WTC11 (cell line): ENCODE measurements at regions not wholly inside any gene's neighbourhood (a gene's known extent, or its start where the extent isn't known, plus 50 kb on each side); places are given as distances from the start of the nearest gene placed in this dataset.

ENCODE experiments used
- ATAC-seq: fragments of 200-7000 bp; cut with Tn5 transposase; 2 replicates; pipeline ENCODE4 v1.10.0; 2021; ENCODE audit warnings: mild to moderate bottlenecking, moderate library complexity
- CTCF ChIA-PET: fragments of 300-600 bp; sonication (Branson Sonifier 250); formaldehyde crosslinking; loops from one replicate; lab custom pipeline; 2021; ENCODE audit warnings: antibody characterized with exemption; lab: Charles Lee
- POLR2A ChIA-PET: fragments of 350-600 bp; sonication (Branson Sonifier 250); formaldehyde crosslinking; loops from one replicate; lab custom pipeline; 2021; ENCODE audit warnings: antibody characterized with exemption; lab: Charles Lee
- DNase-seq: peaks from one replicate; pipeline ENCODE4 v3.0.0; 2021; ENCODE audit warnings: low spot score
- H3K27ac Mint-ChIP-seq: 2 replicates; pipeline ENCODE4 v1.8.0; 2021; ENCODE audit warnings: mixed read lengths
- H3K27me3 Mint-ChIP-seq: 2 replicates; pipeline ENCODE4 v1.8.0; 2021; ENCODE audit warnings: low read depth, mild to moderate bottlenecking, moderate library complexity, mixed read lengths
- H3K36me3 Mint-ChIP-seq: 2 replicates; pipeline ENCODE4 v1.8.0; 2021; ENCODE audit warnings: mixed read lengths
- H3K4me1 Mint-ChIP-seq: 2 replicates; pipeline ENCODE4 v1.8.0; 2022; ENCODE audit warnings: mixed read lengths
- H3K4me3 Mint-ChIP-seq: 2 replicates; pipeline ENCODE4 v1.8.0; 2021; ENCODE audit warnings: mild to moderate bottlenecking, moderate library complexity, mixed read lengths
- H3K9me3 Mint-ChIP-seq: 2 replicates; pipeline ENCODE4 v1.8.0; 2021; ENCODE audit warnings: mixed read lengths
- ATF6 ChIP-seq: sonication (generic); formaldehyde crosslinking; IDR thresholded peaks from 2 replicates; pipeline ENCODE4 v1.8.1; 2023; ENCODE audit warnings: mild to moderate bottlenecking, missing genetic modification reagents
- CREM ChIP-seq: sonication (generic); formaldehyde crosslinking; IDR thresholded peaks from 2 replicates; pipeline ENCODE4 v1.8.1; 2022; ENCODE audit warnings: mild to moderate bottlenecking, missing genetic modification reagents, moderate library complexity
- FOXK1 ChIP-seq: sonication (generic); formaldehyde crosslinking; IDR thresholded peaks from 2 replicates; pipeline ENCODE4 v1.8.0; 2022; ENCODE audit warnings: mild to moderate bottlenecking, moderate library complexity, missing genetic modification reagents
- MLX ChIP-seq: sonication (generic); formaldehyde crosslinking; IDR thresholded peaks from 2 replicates; pipeline ENCODE4 v1.8.1; 2023; ENCODE audit warnings: mild to moderate bottlenecking, missing genetic modification reagents, moderate library complexity
- NR2C2 ChIP-seq: sonication (generic); formaldehyde crosslinking; IDR thresholded peaks from 2 replicates; pipeline ENCODE4 v1.8.0; 2022; ENCODE audit warnings: mild to moderate bottlenecking, missing genetic modification reagents
- OVOL2 ChIP-seq: fragments of 250-450 bp; sonication (Bioruptor Pico); IDR thresholded peaks from 2 replicates; pipeline ENCODE4 v1.9.0; 2021; ENCODE audit warnings: mild to moderate bottlenecking, borderline replicate concordance
- RELA ChIP-seq: sonication (generic); formaldehyde crosslinking; IDR thresholded peaks from 2 replicates; pipeline ENCODE4 v1.8.1; 2022; ENCODE audit warnings: missing genetic modification reagents, mild to moderate bottlenecking, borderline replicate concordance
- RORB ChIP-seq: fragments of 250-450 bp; sonication (Bioruptor Pico); IDR thresholded peaks from 2 replicates; pipeline ENCODE4 v1.9.0; 2021; ENCODE audit warnings: mild to moderate bottlenecking
- ZNF138 ChIP-seq: sonication (generic); formaldehyde crosslinking; conservative IDR thresholded peaks from 2 replicates; pipeline ENCODE4 v1.8.1; 2022; ENCODE audit warnings: mild to moderate bottlenecking, moderate library complexity, missing genetic modification reagents
- ZNF281 ChIP-seq: sonication (generic); formaldehyde crosslinking; IDR thresholded peaks from 2 replicates; pipeline ENCODE4 v1.8.0; 2023; ENCODE audit warnings: mild to moderate bottlenecking, missing genetic modification reagents
- ZNF396 ChIP-seq: fragments of 250-450 bp; sonication (Bioruptor Pico); IDR thresholded peaks from 2 replicates; pipeline ENCODE4 v1.8.0; 2021; ENCODE audit warnings: mild to moderate bottlenecking, moderate library complexity, borderline replicate concordance
- ZNF512 ChIP-seq: sonication (generic); formaldehyde crosslinking; IDR thresholded peaks from 2 replicates; pipeline ENCODE4 v1.8.1; 2022; ENCODE audit warnings: missing genetic modification reagents, borderline replicate concordance
- TF ChIP-seq, protein P1 (sequence below): sonication (generic); formaldehyde crosslinking; IDR thresholded peaks from 2 replicates; pipeline ENCODE4 v1.8.0; 2023; ENCODE audit warnings: missing genetic modification reagents, mild to moderate bottlenecking, borderline replicate concordance
- TF ChIP-seq, protein P2 (sequence below): sonication (generic); formaldehyde crosslinking; IDR thresholded peaks from 2 replicates; pipeline ENCODE4 v1.8.1; 2023; ENCODE audit warnings: mild to moderate bottlenecking, missing genetic modification reagents
- TF ChIP-seq, protein P3 (sequence below): sonication (generic); formaldehyde crosslinking; IDR thresholded peaks from 2 replicates; pipeline ENCODE4 v1.8.0; 2022; ENCODE audit warnings: mild to moderate bottlenecking, missing genetic modification reagents
- TF ChIP-seq, protein P4 (sequence below): sonication (generic); formaldehyde crosslinking; conservative IDR thresholded peaks from 2 replicates; pipeline ENCODE4 v1.8.1; 2023; ENCODE audit warnings: mild to moderate bottlenecking, low read depth, missing genetic modification reagents, moderate library complexity

DNA sequence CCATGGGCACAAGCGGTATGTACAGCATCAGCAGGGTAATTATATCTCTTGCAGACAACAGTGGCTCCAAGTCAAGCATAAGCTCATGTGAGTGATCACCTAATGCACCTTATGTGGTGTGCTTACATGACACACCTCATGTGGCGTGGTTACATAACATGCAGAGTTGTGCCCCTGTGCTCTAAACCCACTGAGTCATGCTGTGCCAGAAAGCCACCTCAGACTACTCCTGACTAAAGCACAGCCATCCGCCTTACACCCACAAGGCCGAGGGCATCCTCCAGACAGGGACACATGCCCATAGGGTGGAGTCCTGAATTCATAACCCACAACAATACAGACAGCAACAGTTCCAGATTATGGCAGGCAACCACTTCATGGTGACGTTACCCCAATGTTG lies 163.7 kb upstream of the SLC30A5 start:
- Mint-ChIP-seq H3K36me3 (peaks cover 76% of the 10 kb centered on the region), H3K9me3 (peaks cover 81% of the 10 kb centered on the region), H3K4me1 (peaks cover 9% of the 10 kb centered on the region), H3K27me3 (peaks cover 21% of the 10 kb centered on the region), H3K4me3 (no peak overlapping the region), H3K27ac (no peak overlapping the region)
- ATAC-seq (no peak), DNase-seq (no peak)
- ChIA-PET CTCF (no interaction called here), POLR2A (no interaction called here)
- TF ChIP-seq ATF6 (CRISPR knock-in tag) = no peak
- TF ChIP-seq RELA (CRISPR knock-in tag) = no peak
- TF ChIP-seq, protein P1, sequence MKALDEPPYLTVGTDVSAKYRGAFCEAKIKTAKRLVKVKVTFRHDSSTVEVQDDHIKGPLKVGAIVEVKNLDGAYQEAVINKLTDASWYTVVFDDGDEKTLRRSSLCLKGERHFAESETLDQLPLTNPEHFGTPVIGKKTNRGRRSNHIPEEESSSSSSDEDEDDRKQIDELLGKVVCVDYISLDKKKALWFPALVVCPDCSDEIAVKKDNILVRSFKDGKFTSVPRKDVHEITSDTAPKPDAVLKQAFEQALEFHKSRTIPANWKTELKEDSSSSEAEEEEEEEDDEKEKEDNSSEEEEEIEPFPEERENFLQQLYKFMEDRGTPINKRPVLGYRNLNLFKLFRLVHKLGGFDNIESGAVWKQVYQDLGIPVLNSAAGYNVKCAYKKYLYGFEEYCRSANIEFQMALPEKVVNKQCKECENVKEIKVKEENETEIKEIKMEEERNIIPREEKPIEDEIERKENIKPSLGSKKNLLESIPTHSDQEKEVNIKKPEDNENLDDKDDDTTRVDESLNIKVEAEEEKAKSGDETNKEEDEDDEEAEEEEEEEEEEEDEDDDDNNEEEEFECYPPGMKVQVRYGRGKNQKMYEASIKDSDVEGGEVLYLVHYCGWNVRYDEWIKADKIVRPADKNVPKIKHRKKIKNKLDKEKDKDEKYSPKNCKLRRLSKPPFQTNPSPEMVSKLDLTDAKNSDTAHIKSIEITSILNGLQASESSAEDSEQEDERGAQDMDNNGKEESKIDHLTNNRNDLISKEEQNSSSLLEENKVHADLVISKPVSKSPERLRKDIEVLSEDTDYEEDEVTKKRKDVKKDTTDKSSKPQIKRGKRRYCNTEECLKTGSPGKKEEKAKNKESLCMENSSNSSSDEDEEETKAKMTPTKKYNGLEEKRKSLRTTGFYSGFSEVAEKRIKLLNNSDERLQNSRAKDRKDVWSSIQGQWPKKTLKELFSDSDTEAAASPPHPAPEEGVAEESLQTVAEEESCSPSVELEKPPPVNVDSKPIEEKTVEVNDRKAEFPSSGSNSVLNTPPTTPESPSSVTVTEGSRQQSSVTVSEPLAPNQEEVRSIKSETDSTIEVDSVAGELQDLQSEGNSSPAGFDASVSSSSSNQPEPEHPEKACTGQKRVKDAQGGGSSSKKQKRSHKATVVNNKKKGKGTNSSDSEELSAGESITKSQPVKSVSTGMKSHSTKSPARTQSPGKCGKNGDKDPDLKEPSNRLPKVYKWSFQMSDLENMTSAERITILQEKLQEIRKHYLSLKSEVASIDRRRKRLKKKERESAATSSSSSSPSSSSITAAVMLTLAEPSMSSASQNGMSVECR (CRISPR knock-in tag) = no peak
- TF ChIP-seq ZNF138 = no peak
- TF ChIP-seq, protein P2, sequence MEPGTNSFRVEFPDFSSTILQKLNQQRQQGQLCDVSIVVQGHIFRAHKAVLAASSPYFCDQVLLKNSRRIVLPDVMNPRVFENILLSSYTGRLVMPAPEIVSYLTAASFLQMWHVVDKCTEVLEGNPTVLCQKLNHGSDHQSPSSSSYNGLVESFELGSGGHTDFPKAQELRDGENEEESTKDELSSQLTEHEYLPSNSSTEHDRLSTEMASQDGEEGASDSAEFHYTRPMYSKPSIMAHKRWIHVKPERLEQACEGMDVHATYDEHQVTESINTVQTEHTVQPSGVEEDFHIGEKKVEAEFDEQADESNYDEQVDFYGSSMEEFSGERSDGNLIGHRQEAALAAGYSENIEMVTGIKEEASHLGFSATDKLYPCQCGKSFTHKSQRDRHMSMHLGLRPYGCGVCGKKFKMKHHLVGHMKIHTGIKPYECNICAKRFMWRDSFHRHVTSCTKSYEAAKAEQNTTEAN (CRISPR knock-in tag) = no peak

DNA sequence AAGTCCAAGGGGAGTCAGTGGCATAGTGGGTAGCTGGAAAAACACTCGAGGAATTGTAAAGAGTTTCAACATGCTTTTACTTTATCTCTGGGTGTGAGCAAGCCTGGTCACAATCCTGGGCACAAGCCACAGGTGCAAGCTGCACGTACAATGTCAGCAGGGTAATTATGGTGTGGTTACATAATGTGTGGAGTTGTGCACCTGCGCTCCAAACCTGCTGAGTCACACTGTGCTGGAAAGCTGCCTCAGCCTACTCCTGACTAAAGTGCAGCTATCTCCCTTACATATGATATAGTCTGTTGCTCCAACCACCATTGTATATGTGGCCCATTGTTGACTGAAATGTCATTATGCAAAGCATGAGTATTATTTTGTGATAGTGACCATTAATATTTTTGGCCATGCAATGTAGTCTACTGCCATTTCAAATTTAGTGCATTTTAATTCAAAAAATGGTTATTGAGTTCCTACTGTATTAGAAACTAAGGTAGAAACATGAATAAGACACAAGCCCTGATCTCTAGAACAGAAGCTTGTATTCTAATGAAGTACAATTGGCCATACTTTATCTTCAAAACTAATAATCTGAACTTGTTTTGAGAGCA lies 160.9 kb upstream of the SLC30A5 start:
- ChIA-PET POLR2A (no interaction called here), CTCF (no interaction called here)
- DNase-seq (peak; percentile 36), ATAC-seq (no peak)
- H3K9me3 Mint-ChIP-seq = peaks cover 82% of the 10 kb centered on the region
- H3K4me1 Mint-ChIP-seq = no peaks in the 10 kb centered on the region
- no peak overlapping the region for H3K27ac Mint-ChIP-seq
- peaks cover 21% of the 10 kb centered on the region for H3K27me3 Mint-ChIP-seq
- peaks cover 60% of the 10 kb centered on the region for H3K36me3 Mint-ChIP-seq
- no peak overlapping the region for H3K4me3 Mint-ChIP-seq
- no peak for TF ChIP-seq NR2C2 (CRISPR knock-in tag)
- TF ChIP-seq ZNF281 = no peak
- no peak for TF ChIP-seq CREM
- no peak for TF ChIP-seq FOXK1 (CRISPR knock-in tag)
- TF ChIP-seq, protein P3, sequence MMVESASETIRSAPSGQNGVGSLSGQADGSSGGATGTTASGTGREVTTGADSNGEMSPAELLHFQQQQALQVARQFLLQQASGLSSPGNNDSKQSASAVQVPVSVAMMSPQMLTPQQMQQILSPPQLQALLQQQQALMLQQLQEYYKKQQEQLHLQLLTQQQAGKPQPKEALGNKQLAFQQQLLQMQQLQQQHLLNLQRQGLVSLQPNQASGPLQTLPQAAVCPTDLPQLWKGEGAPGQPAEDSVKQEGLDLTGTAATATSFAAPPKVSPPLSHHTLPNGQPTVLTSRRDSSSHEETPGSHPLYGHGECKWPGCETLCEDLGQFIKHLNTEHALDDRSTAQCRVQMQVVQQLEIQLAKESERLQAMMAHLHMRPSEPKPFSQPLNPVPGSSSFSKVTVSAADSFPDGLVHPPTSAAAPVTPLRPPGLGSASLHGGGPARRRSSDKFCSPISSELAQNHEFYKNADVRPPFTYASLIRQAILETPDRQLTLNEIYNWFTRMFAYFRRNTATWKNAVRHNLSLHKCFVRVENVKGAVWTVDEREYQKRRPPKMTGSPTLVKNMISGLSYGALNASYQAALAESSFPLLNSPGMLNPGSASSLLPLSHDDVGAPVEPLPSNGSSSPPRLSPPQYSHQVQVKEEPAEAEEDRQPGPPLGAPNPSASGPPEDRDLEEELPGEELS (CRISPR knock-in tag) = no peak
- TF ChIP-seq, protein P4, sequence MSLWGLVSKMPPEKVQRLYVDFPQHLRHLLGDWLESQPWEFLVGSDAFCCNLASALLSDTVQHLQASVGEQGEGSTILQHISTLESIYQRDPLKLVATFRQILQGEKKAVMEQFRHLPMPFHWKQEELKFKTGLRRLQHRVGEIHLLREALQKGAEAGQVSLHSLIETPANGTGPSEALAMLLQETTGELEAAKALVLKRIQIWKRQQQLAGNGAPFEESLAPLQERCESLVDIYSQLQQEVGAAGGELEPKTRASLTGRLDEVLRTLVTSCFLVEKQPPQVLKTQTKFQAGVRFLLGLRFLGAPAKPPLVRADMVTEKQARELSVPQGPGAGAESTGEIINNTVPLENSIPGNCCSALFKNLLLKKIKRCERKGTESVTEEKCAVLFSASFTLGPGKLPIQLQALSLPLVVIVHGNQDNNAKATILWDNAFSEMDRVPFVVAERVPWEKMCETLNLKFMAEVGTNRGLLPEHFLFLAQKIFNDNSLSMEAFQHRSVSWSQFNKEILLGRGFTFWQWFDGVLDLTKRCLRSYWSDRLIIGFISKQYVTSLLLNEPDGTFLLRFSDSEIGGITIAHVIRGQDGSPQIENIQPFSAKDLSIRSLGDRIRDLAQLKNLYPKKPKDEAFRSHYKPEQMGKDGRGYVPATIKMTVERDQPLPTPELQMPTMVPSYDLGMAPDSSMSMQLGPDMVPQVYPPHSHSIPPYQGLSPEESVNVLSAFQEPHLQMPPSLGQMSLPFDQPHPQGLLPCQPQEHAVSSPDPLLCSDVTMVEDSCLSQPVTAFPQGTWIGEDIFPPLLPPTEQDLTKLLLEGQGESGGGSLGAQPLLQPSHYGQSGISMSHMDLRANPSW (CRISPR knock-in tag) = no peak
- no peak for TF ChIP-seq OVOL2 (CRISPR knock-in tag)
- no peak for TF ChIP-seq RORB (CRISPR knock-in tag)
- TF ChIP-seq ZNF512 (CRISPR knock-in tag) = no peak
- no peak for TF ChIP-seq MLX
- TF ChIP-seq ZNF396 (CRISPR knock-in tag) = no peak
